Adipocyte (in vitro differentiated cells): ENCODE measurements at regions not wholly inside any gene's neighbourhood (a gene's known extent, or its start where the extent isn't known, plus 50 kb on each side); places are given as distances from the start of the nearest gene placed in this dataset.

Source experiments
- DNase-seq: peaks from one replicate; pipeline ENCODE4 v3.0.0-alpha.2; 2015; ENCODE audit warnings: low read depth
- H3K27me3 ChIP-seq: replicated peaks from 2 replicates; pipeline ENCODE4 v1.7.0; 2013; ENCODE audit warnings: mild to moderate bottlenecking, low read length, moderate library complexity; ENCODE audit not compliant: control insufficient read depth, insufficient read depth
- H3K36me3 ChIP-seq: 2 replicates; pipeline ENCODE4 v1.7.0; 2013; ENCODE audit warnings: low read length, mild to moderate bottlenecking, moderate library complexity; ENCODE audit not compliant: control insufficient read depth, insufficient read depth, severe bottlenecking
- H3K4me1 ChIP-seq: 2 replicates; pipeline ENCODE4 v1.7.0; 2013; ENCODE audit warnings: mild to moderate bottlenecking, low read length, moderate library complexity; ENCODE audit not compliant: control insufficient read depth, insufficient read depth
- H3K4me3 ChIP-seq: 2 replicates; pipeline ENCODE4 v1.7.0; 2013; ENCODE audit warnings: mild to moderate bottlenecking, low read length, moderate library complexity
- H3K9ac ChIP-seq: 2 replicates; pipeline ENCODE4 v1.7.0; 2013; ENCODE audit warnings: mild to moderate bottlenecking, low read length, moderate library complexity
- H3K9me3 ChIP-seq: 2 replicates; pipeline ENCODE4 v1.7.0; 2013; ENCODE audit warnings: mild to moderate bottlenecking, low read length, moderate library complexity; ENCODE audit not compliant: control insufficient read depth

- Histone ChIP-seq H3K9ac (no peak overlapping the region), H3K27me3 (no peaks in the 10 kb centered on the region), H3K9me3 (peaks cover 17% of the 10 kb centered on the region), H3K4me3 (no peak overlapping the region), H3K4me1 (no peaks in the 10 kb centered on the region), H3K36me3 (no peaks in the 10 kb centered on the region)
- no peak for DNase-seq
Measured at GRCh38 chr6:156033598-156033997, 578.0 kb upstream of the NOX3 start.

GRCh38 chr6:156031516-156031915, 575.9 kb upstream of the NOX3 start:
- Histone ChIP-seq H3K36me3 (no peaks in the 10 kb centered on the region), H3K27me3 (no peaks in the 10 kb centered on the region), H3K9me3 (peaks cover 20% of the 10 kb centered on the region), H3K9ac (no peak overlapping the region), H3K4me3 (no peak overlapping the region), H3K4me1 (no peaks in the 10 kb centered on the region)
- no peak for DNase-seq

DNA sequence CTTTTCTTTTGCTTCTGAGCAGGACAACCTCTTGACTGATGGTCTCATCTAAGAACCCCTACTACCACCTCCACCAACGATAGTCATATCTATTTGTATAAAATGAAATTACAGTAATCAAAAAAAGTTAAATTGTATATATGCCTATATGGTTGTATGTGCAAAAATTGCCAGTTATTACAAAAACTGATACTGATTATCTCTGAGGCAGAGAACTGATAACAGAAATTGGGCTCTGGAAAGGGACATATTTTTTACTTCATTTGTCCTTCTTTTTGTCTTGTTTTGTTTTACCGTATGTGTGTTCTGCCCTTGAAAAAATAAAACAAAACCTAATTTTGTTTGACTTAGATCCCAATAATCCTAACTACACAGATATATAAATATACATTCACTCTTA, 574.4 kb upstream of the NOX3 start:
- Histone ChIP-seq H3K9me3 (peaks cover 22% of the 10 kb centered on the region), H3K4me1 (no peaks in the 10 kb centered on the region), H3K27me3 (no peaks in the 10 kb centered on the region), H3K4me3 (no peak overlapping the region), H3K9ac (no peak overlapping the region), H3K36me3 (no peaks in the 10 kb centered on the region)
- DNase-seq = no peak

- no peak for DNase-seq
- no peak overlapping the region for H3K9ac ChIP-seq
- H3K27me3 ChIP-seq = no peaks in the 10 kb centered on the region
- H3K36me3 ChIP-seq = no peaks in the 10 kb centered on the region
- H3K4me1 ChIP-seq = no peaks in the 10 kb centered on the region
- peaks cover 28% of the 10 kb centered on the region for H3K9me3 ChIP-seq
- H3K4me3 ChIP-seq = no peak overlapping the region
Measured at GRCh38 chr6:156029286-156029985, 573.8 kb upstream of the NOX3 start.

DNA sequence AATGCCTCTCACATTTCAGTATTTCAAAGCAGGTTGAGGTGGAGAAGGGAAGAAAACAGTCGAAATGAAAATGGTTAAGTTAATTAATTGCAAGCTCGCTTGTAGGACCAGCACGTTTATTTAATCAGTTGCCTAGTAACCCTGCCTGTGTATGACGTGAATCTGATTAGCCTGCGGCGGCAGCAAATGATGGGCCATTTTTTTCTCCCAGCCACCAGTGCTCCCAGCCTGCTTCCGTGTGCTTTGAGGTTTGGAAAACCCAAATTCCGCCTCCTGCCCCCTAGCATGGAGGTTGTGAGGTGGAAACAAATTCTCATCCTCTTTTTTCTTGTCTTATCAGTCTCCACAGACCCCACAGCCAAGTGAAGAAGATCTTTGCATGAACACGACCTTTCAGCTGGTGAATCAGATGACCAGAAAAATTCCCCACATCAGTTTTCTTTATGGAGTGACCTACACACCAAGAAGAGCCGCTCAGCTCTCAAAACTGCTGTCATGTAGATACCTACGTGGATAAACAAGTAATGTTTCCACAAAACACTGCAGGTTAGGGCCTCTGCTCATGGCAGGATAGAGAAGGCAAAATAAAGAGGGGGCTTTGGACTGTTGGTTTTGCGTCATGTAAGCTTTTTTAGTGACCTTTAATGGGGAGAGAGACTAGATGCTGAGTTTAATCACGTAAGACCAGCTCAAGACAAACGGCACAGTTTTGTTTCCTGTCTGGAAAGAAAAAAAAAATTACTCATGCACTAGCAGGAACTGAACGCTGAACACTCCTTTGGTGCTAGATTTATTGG, 572.9 kb upstream of the NOX3 start:
- H3K27me3 ChIP-seq = no peaks in the 10 kb centered on the region
- no peaks in the 10 kb centered on the region for H3K36me3 ChIP-seq
- no peak overlapping the region for H3K9ac ChIP-seq
- DNase-seq = peak; percentile 23
- H3K4me3 ChIP-seq = no peak overlapping the region
- peaks cover 31% of the 10 kb centered on the region for H3K9me3 ChIP-seq
- no peaks in the 10 kb centered on the region for H3K4me1 ChIP-seq

DNA sequence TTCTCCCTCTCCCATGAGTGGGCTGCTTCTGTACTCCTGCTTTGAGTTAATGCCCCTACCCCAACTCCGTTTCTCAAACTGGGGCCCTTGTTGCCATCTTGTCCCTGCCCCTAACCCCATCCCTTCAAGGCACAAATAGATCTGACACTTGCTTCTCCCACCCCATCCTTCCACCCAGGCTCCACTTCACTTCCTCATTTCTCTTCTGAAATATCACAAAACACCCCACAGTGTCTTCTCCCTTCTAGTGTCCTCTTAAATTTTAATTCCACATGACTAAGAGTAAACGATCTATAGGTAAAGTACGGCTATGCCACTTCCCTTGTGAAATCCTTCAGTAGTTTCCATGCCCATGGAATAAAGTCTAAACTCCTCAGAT, 571.6 kb upstream of the NOX3 start:
- H3K4me3 ChIP-seq = no peak overlapping the region
- H3K9ac ChIP-seq = no peak overlapping the region
- H3K4me1 ChIP-seq = peaks cover 3% of the 10 kb centered on the region

DNA sequence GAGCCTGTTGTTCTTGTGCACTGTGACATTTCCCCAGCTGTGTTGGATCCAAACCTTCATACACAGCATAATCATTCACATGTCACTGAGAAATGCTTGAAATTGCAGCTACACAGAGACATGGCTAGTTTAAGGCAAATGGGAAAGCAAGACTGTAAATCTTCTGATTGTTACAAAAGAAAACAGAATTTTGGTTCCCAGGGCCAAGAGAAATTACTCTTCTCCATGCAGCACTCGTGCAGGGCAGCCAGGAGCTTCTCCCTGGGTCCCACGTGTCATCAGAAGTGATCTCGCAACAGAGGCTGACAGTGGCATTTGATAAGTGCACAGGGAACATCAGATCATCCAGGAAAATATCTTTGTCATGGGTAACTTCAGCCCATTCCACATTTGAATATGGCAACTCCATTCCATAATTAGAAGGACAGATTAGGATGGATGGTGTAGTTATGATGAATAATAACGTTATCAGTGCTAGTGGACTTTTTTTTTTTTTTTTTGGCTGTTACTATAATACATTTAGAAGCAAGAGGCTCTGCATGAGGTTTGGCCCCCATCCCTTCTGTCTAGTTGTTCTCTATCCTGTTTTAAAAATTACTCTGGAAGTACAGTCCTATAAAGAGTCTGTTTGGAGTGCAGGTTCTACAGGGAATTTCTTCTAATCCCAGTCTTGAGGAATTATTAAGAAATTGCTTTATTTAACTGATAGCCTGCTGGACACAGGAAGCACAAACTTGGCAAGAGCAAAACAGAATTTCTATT, 571.0 kb upstream of the NOX3 start:
- H3K27me3 ChIP-seq = no peaks in the 10 kb centered on the region
- H3K4me1 ChIP-seq = peaks cover 9% of the 10 kb centered on the region
- H3K36me3 ChIP-seq = no peaks in the 10 kb centered on the region
- peaks cover 17% of the 10 kb centered on the region for H3K9me3 ChIP-seq
- no peak overlapping the region for H3K4me3 ChIP-seq
- H3K9ac ChIP-seq = no peak overlapping the region
- DNase-seq = no peak

More for the DNA sequence above, 571.6 kb upstream of the NOX3 start:
- DNase-seq = no peak
- Histone ChIP-seq H3K36me3 (no peaks in the 10 kb centered on the region), H3K27me3 (no peaks in the 10 kb centered on the region), H3K9me3 (peaks cover 18% of the 10 kb centered on the region)

GRCh38 chr6:156024339-156024738, 568.7 kb upstream of the NOX3 start:
- no peak overlapping the region for H3K4me3 ChIP-seq
- peaks cover 18% of the 10 kb centered on the region for H3K4me1 ChIP-seq
- no peak overlapping the region for H3K9ac ChIP-seq
- peaks cover 17% of the 10 kb centered on the region for H3K9me3 ChIP-seq
- H3K27me3 ChIP-seq = no peaks in the 10 kb centered on the region
- no peaks in the 10 kb centered on the region for H3K36me3 ChIP-seq
- DNase-seq = no peak

- peaks cover 18% of the 10 kb centered on the region for H3K4me1 ChIP-seq
- no peaks in the 10 kb centered on the region for H3K36me3 ChIP-seq
- no peak overlapping the region for H3K4me3 ChIP-seq
- DNase-seq = peak; percentile 45
- peaks cover 17% of the 10 kb centered on the region for H3K9me3 ChIP-seq
- H3K9ac ChIP-seq = peak overlapping the region; percentile 66
- no peaks in the 10 kb centered on the region for H3K27me3 ChIP-seq
Measured at GRCh38 chr6:156021746-156022396, 566.2 kb upstream of the NOX3 start.

- H3K4me1 ChIP-seq = peaks cover 23% of the 10 kb centered on the region
- no peaks in the 10 kb centered on the region for H3K36me3 ChIP-seq
- no peak for DNase-seq
- no peaks in the 10 kb centered on the region for H3K27me3 ChIP-seq
- H3K4me3 ChIP-seq = no peak overlapping the region
- H3K9ac ChIP-seq = no peak overlapping the region
- H3K9me3 ChIP-seq = no peaks in the 10 kb centered on the region
Measured at GRCh38 chr6:156017838-156018237, 562.2 kb upstream of the NOX3 start.
